ENCODE measurements at regions not wholly inside any gene's neighbourhood (a gene's known extent, or its start where the extent isn't known, plus 50 kb on each side); places are given as distances from the start of the nearest gene placed in this dataset.
"Not testable (repeated sequence)": the region's sequence is repeated elsewhere in the genome, so short reads cannot be mapped to it uniquely, and the experiment has no call there.

GRCh38 chr1:53398576-53399365, 60.4 kb upstream of the DMRTB1 start:
- Histone ChIP-seq H3K4me3 (replicated peaks; ENCODE audit: insufficient read depth, low read length) (no peak overlapping the region), H3K27me3 (ENCODE audit: insufficient read depth, poor library complexity, severe bottlenecking) (peaks cover 9% of the 10 kb centered on the region), H3K27ac (replicated peaks) (no peak overlapping the region)
- DNase-seq (ENCODE audit: low read depth in 1 of 2, low spot score in 1 of 2), result no peak
- TF ChIP-seq POLR2AphosphoS5 (IDR thresholded peaks at IDR 0.05; ENCODE audit: low read depth) (no peak), SPI1 (IDR thresholded peaks at IDR 0.05; ENCODE audit: borderline replicate concordance, low read depth) (no peak)

GRCh38 chr1:53399370-53400133, 59.6 kb upstream of the DMRTB1 start:
- H3K4me3 ChIP-seq (replicated peaks; ENCODE audit: insufficient read depth, low read length); H3K27ac ChIP-seq (replicated peaks); DNase-seq (ENCODE audit: low read depth in 1 of 2, low spot score in 1 of 2); H3K27me3 ChIP-seq (ENCODE audit: insufficient read depth, poor library complexity, severe bottlenecking): not testable (repeated sequence)

DNA sequence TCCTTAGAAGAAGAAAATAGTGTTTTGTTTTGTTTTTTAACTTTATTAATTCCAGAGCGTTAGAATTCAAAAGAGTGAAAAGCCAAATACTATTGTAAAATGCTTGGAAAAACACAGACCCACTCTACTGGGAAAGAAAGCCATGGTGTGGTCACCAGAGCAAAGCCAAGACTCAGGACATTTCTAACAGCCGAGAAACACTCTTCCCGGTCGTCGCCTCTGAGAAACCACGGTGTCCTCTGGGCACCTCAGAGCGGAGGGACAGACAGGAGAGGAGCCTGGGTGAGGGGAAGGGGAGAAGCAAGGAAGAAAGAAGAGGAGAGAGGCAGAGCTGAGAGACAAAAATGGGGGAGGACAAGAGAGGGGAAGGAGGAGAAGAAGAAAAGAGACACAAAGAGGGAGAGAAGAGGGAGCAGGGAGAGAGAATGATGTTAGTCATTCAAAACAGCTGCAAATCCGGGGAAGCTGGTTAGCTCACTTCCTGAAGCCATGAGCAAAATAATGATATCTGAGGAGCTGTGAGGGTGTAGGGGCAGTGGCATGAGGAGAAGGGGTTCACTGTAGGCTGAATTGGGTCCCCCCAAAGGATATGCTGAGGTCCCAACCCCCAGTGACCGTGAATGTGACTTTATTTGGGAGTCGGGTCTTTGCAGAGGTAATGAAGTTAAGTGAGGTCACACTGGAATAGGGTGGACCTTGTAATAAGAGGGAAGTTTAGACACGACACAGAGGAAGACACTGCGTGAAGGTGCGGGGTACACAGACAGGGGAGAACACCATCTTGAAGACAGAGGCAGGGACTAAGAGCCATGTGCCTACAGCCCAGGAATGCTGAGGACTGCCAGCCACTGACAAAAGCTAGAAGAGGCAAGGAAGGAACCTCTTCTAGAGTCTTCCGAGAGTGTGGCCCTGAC, 58.2 kb upstream of the DMRTB1 start:
- H3K27me3 ChIP-seq (ENCODE audit: insufficient read depth, poor library complexity, severe bottlenecking), result peaks cover 11% of the 10 kb centered on the region
- no peak overlapping the region for H3K4me3 ChIP-seq (replicated peaks; ENCODE audit: insufficient read depth, low read length)
- no peak for DNase-seq (ENCODE audit: low read depth in 1 of 2, low spot score in 1 of 2)
- TF ChIP-seq, protein P1, sequence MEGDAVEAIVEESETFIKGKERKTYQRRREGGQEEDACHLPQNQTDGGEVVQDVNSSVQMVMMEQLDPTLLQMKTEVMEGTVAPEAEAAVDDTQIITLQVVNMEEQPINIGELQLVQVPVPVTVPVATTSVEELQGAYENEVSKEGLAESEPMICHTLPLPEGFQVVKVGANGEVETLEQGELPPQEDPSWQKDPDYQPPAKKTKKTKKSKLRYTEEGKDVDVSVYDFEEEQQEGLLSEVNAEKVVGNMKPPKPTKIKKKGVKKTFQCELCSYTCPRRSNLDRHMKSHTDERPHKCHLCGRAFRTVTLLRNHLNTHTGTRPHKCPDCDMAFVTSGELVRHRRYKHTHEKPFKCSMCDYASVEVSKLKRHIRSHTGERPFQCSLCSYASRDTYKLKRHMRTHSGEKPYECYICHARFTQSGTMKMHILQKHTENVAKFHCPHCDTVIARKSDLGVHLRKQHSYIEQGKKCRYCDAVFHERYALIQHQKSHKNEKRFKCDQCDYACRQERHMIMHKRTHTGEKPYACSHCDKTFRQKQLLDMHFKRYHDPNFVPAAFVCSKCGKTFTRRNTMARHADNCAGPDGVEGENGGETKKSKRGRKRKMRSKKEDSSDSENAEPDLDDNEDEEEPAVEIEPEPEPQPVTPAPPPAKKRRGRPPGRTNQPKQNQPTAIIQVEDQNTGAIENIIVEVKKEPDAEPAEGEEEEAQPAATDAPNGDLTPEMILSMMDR (IDR thresholded peaks at IDR 0.05; ENCODE audit: insufficient read depth, low read length), result no peak
- TF ChIP-seq POLR2AphosphoS5 (IDR thresholded peaks at IDR 0.05; ENCODE audit: low read depth) (no peak), GABPA (IDR thresholded peaks at IDR 0.05; ENCODE audit: low read depth) (no peak), SPI1 (IDR thresholded peaks at IDR 0.05; ENCODE audit: borderline replicate concordance, low read depth) (no peak), REST (IDR thresholded peaks at IDR 0.05; ENCODE audit: insufficient replicate concordance, low read depth) (no peak)
- H3K27ac ChIP-seq (replicated peaks), result no peak overlapping the region

GRCh38 chr1:53401813-53402745, 57.1 kb upstream of the DMRTB1 start:
- H3K4me3 ChIP-seq (replicated peaks; ENCODE audit: insufficient read depth, low read length), result no peak overlapping the region
- peaks cover 11% of the 10 kb centered on the region for H3K27me3 ChIP-seq (ENCODE audit: insufficient read depth, poor library complexity, severe bottlenecking)
- no peak overlapping the region for H3K27ac ChIP-seq (replicated peaks)
- DNase-seq (ENCODE audit: low read depth in 1 of 2, low spot score in 1 of 2), result peak in 1 of 2 experiments; percentile 23
- no peak for TF ChIP-seq POLR2AphosphoS5 (IDR thresholded peaks at IDR 0.05; ENCODE audit: low read depth)
- no peak for TF ChIP-seq GABPA (IDR thresholded peaks at IDR 0.05; ENCODE audit: low read depth)
- TF ChIP-seq, protein P1 (IDR thresholded peaks at IDR 0.05; ENCODE audit: insufficient read depth, low read length), result no peak
- no peak for TF ChIP-seq REST (IDR thresholded peaks at IDR 0.05; ENCODE audit: insufficient replicate concordance, low read depth)
- TF ChIP-seq SPI1 (IDR thresholded peaks at IDR 0.05; ENCODE audit: borderline replicate concordance, low read depth), result peak; percentile 70

Measured in HL-60 (cell line).